Glutamatergic neuron (in vitro differentiated cells): ENCODE measurements at regions not wholly inside any gene's neighbourhood (a gene's known extent, or its start where the extent isn't known, plus 50 kb on each side); places are given as distances from the start of the nearest gene placed in this dataset.

ENCODE experiments used
- DNase-seq: peaks from one replicate; pipeline ENCODE4 v3.0.0; 2022
- H3K27ac Mint-ChIP-seq: one replicate; pipeline ENCODE4 v1.8.0; 2020; ENCODE audit warnings: mild to moderate bottlenecking, mixed read lengths, inconsistent platforms; ENCODE audit not compliant: unreplicated experiment
- H3K27me3 Mint-ChIP-seq: one replicate; pipeline ENCODE4 v1.8.0; 2020; ENCODE audit warnings: mild to moderate bottlenecking, moderate library complexity, mixed read lengths, inconsistent platforms; ENCODE audit not compliant: unreplicated experiment
- H3K36me3 Mint-ChIP-seq: one replicate; pipeline ENCODE4 v1.8.0; 2020; ENCODE audit warnings: mild to moderate bottlenecking, mixed read lengths, inconsistent platforms; ENCODE audit not compliant: unreplicated experiment
- H3K4me1 Mint-ChIP-seq: one replicate; pipeline ENCODE4 v1.8.0; 2020; ENCODE audit warnings: mild to moderate bottlenecking, low read depth, mixed read lengths, inconsistent platforms; ENCODE audit not compliant: unreplicated experiment
- H3K4me3 Mint-ChIP-seq: one replicate; pipeline ENCODE4 v1.8.0; 2020; ENCODE audit warnings: mild to moderate bottlenecking, mixed read lengths, inconsistent platforms; ENCODE audit not compliant: unreplicated experiment
- H3K9me3 Mint-ChIP-seq: one replicate; pipeline ENCODE4 v1.8.0; 2020; ENCODE audit warnings: mild to moderate bottlenecking, moderate library complexity, mixed read lengths, inconsistent platforms; ENCODE audit not compliant: unreplicated experiment
- TF ChIP-seq, protein P1 (sequence below): fragments of 200-600 bp; sonication (generic); IDR thresholded peaks from one replicate; pipeline ENCODE4 v1.5.0; 2021; ENCODE audit not compliant: partially characterized antibody, unreplicated experiment

DNA sequence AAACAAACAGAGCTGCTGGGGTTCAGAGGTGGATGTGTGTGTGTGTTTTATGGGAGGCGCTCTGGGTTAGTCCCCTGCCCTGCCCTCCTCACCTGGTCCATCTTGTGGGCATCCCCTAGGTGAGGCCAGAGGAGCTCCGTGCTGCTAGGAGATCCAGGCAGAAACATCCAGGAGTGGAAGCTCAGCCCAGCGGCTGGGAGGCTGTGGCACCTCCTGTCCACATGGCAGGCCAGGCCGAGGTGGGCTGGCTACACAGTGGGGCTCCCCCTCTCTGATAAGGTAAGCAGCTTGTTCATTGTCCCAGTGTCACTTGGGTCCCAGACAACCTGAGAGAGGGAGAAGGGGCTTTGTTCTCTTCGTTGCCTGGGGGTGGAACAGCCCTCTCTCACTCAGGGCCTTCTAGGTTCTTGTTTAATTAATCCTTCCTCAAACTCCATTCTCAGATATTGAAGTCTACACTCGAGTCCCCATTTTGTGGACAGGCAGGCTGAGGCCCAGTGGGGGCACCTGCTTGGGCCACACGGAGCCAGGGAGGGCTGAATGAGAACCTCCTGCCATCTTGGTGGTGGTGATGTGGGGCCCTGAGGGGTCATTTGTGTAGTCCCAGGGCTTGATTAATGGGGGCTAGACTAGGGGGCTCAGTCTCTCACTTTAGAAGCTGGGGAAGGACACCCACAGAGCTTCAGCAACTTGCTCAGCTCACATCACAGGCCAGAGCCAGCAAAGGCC, 216.8 kb upstream of the GPR26 start:
- DNase-seq: no peak
- Mint-ChIP-seq H3K4me1 (no peaks in the 10 kb centered on the region), H3K36me3 (peaks cover 4% of the 10 kb centered on the region), H3K4me3 (no peak overlapping the region), H3K27me3 (peaks cover 5% of the 10 kb centered on the region), H3K9me3 (no peaks in the 10 kb centered on the region), H3K27ac (no peak overlapping the region)
- TF ChIP-seq, protein P1, sequence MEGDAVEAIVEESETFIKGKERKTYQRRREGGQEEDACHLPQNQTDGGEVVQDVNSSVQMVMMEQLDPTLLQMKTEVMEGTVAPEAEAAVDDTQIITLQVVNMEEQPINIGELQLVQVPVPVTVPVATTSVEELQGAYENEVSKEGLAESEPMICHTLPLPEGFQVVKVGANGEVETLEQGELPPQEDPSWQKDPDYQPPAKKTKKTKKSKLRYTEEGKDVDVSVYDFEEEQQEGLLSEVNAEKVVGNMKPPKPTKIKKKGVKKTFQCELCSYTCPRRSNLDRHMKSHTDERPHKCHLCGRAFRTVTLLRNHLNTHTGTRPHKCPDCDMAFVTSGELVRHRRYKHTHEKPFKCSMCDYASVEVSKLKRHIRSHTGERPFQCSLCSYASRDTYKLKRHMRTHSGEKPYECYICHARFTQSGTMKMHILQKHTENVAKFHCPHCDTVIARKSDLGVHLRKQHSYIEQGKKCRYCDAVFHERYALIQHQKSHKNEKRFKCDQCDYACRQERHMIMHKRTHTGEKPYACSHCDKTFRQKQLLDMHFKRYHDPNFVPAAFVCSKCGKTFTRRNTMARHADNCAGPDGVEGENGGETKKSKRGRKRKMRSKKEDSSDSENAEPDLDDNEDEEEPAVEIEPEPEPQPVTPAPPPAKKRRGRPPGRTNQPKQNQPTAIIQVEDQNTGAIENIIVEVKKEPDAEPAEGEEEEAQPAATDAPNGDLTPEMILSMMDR: no peak

DNA sequence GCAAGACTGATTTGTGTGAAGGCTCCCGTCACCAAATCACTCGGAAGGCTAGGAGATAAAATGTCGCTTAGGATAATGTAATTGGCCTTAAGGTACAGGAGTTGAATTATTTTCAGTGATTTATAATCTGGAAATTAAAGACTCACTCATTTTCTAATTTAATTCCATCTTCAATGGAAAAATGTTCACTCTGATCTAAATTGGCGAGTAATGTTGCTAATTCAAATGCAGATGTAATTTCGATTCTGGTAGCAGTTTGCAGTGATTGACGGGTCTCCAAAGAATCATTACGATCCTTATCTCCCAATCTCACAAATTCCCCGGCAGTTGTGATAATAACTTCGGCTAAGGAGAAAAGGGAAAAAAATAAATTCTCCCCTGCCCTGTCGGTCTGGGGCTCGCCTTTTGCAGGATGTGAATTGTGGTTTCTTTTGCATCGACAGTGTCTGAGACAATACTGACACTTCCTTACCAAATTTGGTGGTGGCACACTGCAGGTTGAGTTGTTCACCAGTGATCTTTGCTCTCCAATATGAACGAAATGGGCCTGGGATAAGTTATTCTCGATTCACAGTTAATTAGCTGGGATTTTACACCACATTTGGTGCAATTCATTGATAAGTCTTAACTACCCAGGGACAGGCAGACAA, 215.1 kb upstream of the GPR26 start:
- peaks cover 3% of the 10 kb centered on the region for H3K27me3 Mint-ChIP-seq
- TF ChIP-seq, protein P1: no peak
- DNase-seq: no peak

DNA sequence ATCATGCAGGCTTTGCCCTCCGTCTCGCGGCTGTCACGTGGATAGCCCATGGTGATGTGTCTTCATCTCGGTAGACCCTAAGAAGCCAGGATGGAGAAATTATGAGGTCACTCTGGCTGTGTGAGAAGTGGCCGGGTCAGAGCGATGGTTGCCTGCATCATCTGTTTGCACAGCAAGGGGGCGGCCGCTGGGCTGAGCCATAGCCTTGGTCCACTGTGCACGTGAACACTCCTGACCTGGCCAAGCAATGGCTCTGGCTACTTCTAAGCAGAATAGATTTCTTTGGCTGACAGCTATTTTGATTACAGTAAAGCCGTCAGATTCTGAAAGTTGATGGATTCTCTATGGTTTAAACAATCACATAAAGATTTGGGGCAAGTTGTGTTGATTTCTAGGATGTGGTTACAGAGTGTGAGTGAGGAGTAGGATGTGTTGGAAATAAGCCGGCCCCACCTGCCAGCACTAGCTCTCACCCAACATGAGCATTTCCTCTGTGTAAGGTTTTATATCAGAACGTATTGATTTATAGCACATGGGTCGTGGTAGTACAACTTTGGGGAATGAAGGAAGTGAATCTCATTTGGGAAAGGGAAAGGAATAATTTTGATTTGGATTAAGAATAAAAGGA, 214.4 kb upstream of the GPR26 start:
- no peak for DNase-seq
- peaks cover 4% of the 10 kb centered on the region for H3K36me3 Mint-ChIP-seq
- peaks cover 2% of the 10 kb centered on the region for H3K27me3 Mint-ChIP-seq
- H3K27ac Mint-ChIP-seq: no peak overlapping the region
- TF ChIP-seq, protein P1: no peak
- no peaks in the 10 kb centered on the region for H3K4me1 Mint-ChIP-seq
- H3K4me3 Mint-ChIP-seq: no peak overlapping the region
- H3K9me3 Mint-ChIP-seq: peaks cover 2% of the 10 kb centered on the region

More for the DNA sequence above, 215.1 kb upstream of the GPR26 start:
- H3K36me3 Mint-ChIP-seq: peaks cover 4% of the 10 kb centered on the region
- H3K4me1 Mint-ChIP-seq: no peaks in the 10 kb centered on the region
- peaks cover 2% of the 10 kb centered on the region for H3K9me3 Mint-ChIP-seq
- H3K27ac Mint-ChIP-seq: no peak overlapping the region
- H3K4me3 Mint-ChIP-seq: no peak overlapping the region

DNA sequence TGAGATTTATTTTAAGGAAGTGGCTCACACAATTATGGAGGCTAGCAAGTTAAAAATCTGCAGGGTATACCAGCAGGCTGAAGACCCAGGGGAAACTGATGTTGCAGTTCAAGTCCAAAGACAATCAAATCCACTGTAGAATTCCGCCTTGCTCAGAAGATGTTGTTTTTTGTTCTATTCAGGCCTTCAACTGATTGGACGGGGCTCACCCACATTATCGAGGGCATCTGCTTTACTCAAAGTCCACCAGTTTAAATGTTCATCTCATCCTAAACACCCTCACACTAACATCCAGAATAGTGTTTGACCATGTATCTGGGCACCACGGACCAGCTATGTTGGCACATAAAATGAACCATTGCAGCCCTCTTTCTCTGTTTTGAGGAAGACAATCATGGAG, 211.2 kb upstream of the GPR26 start:
- peaks cover 3% of the 10 kb centered on the region for H3K4me1 Mint-ChIP-seq
- TF ChIP-seq, protein P1: no peak
- no peak overlapping the region for H3K4me3 Mint-ChIP-seq
- peaks cover 2% of the 10 kb centered on the region for H3K9me3 Mint-ChIP-seq
- H3K27me3 Mint-ChIP-seq: peaks cover 7% of the 10 kb centered on the region
- no peak overlapping the region for H3K27ac Mint-ChIP-seq
- peaks cover 1% of the 10 kb centered on the region for H3K36me3 Mint-ChIP-seq
- no peak for DNase-seq

DNA sequence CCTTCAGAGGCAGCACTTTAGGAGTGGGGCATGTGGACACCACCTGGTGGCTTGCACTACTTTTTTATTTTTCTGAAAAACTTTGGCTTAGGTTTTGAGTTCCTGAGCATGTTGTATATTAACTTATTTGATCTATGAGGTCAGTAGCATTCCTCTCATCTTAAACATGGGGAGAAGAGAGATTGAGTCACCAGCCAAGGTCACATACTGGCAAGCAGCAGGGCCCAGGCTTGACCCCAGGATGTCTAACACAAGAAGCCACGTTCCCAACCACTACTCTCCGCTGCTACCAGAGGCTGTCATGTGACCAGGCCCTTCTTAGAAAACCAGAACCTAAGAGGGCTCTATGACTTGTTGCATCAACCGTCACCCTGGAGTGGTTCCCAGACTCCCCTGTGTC, 210.3 kb upstream of the GPR26 start:
- DNase-seq: no peak
- Mint-ChIP-seq H3K27me3 (peaks cover 8% of the 10 kb centered on the region), H3K4me1 (peaks cover 4% of the 10 kb centered on the region), H3K36me3 (no peaks in the 10 kb centered on the region), H3K4me3 (no peak overlapping the region), H3K27ac (no peak overlapping the region), H3K9me3 (peaks cover 2% of the 10 kb centered on the region)
- TF ChIP-seq, protein P1: no peak
